HG03558 (cell line): ENCODE measurements at regions not wholly inside any gene's neighbourhood (a gene's known extent, or its start where the extent isn't known, plus 50 kb on each side); places are given as distances from the start of the nearest gene placed in this dataset.
"Not testable (repeated sequence)": the region's sequence is repeated elsewhere in the genome, so short reads cannot be mapped to it uniquely, and the experiment has no call there.

Source experiments
- ATAC-seq: cut with Tn5 transposase; IDR thresholded peaks from one replicate; pipeline ENCODE4 v1.9.1; 2021; ENCODE audit warnings: moderate number of reproducible peaks; ENCODE audit not compliant: unreplicated experiment; ENCODE audit errors: extremely low read depth

- ATAC-seq: no peak
Observed at GRCh38 chr12:65720136-65721130, 103.8 kb upstream of the HMGA2 start.

GRCh38 chr12:65721541-65722190 is 102.6 kb upstream of the HMGA2 start:
- no peak for ATAC-seq

GRCh38 chr12:65725376-65725775 is 98.9 kb upstream of the HMGA2 start:
- ATAC-seq: no peak

DNA sequence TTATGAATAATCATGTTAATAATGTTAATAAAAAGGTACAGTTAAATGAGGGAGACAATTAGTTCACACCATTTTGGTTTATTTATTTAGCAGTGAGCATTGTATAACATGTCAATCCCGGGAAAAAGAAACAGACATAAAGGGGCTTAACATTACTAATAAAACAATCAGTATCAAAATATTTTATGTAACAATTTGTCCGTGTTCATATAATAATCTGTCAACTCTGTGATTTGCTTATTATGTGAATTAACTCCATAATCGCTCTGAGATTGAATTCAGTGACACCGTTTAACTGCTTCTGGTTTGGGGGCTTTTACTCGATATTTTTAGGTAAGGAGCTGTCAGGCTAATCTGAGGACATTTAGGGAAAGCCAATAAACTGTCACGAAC is 95.8 kb upstream of the HMGA2 start:
- no peak for ATAC-seq

- no peak for ATAC-seq
Observed at GRCh38 chr12:65728848-65729793, 95.2 kb upstream of the HMGA2 start.

- no peak for ATAC-seq
Observed at GRCh38 chr12:65731771-65732170, 92.5 kb upstream of the HMGA2 start.

- not testable (repeated sequence) for ATAC-seq
Observed at GRCh38 chr12:65733643-65734042, 90.6 kb upstream of the HMGA2 start.

GRCh38 chr12:65734226-65734625 is 90.1 kb upstream of the HMGA2 start:
- ATAC-seq: no peak

DNA sequence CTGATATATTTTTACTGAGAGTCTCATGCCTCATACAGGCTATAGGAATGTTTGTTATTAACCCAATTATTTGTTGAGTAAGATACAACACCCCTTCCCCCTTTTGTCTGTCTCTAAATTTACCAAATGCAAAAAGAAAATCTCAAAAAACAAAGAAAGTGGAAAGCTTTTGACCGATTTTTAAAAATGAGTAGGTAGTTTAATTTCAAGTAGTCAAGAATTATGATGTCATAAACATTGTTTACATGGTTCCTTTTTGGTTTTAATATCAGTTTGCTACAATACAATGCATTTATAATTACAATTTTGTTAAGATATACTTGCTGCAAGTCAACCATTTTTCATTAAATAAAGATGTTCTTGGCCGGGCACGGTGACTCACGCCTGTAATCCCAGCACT is 84.7 kb upstream of the HMGA2 start:
- no peak for ATAC-seq

DNA sequence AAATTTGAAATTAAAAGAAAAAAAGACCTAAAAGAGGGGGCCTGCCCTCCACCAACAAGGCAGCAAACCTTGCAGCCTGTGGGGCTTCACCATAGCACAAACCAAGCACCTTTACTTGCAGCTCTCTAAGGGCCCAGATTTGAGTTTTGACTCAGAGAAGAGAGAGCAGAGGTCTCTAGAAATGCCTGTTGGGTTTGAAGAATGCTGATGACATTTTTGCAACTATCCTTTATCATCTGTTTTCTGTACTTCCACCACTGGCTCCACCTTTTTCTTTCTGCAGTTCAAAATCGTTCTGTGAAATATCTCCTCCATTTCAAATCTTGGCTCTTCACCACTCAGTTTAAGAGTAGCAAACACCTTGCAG is 83.8 kb upstream of the HMGA2 start:
- ATAC-seq: no peak

- ATAC-seq: no peak
Observed at GRCh38 chr12:65740873-65741600, 83.2 kb upstream of the HMGA2 start.

- no peak for ATAC-seq
Observed at GRCh38 chr12:65741656-65742017, 82.6 kb upstream of the HMGA2 start.

- ATAC-seq: no peak
Observed at GRCh38 chr12:65742018-65743010, 82.0 kb upstream of the HMGA2 start.

DNA sequence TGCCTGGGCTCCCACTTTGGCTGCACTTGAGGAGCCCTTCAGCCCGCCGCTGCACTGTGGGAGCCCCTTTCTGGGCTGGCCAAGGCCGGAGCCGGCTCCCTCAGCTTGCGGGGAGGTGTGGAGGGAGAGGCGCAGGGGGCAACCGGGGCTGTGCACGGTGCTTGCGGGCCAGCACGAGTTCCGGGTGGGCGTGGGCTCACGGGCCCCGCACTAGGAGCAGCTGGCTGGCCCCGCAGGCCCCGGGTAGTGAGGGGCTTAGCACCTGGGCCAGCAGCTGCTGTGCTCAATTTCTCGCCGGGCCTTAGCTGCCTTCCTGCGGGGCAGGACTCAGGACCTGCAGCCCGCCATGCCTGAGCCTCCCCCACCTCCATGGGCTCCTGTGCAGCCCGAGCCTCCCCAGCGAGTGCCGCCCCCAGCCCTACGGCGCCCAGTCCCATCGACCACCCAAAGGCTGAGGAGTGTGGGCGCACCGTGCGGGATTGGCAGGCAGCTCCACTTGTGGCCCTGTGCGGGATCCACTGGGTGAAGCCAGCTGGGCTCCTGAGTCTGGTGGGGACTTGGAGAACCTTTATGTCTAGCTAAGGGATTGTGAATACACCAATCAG is 79.9 kb upstream of the HMGA2 start:
- not testable (repeated sequence) for ATAC-seq

DNA sequence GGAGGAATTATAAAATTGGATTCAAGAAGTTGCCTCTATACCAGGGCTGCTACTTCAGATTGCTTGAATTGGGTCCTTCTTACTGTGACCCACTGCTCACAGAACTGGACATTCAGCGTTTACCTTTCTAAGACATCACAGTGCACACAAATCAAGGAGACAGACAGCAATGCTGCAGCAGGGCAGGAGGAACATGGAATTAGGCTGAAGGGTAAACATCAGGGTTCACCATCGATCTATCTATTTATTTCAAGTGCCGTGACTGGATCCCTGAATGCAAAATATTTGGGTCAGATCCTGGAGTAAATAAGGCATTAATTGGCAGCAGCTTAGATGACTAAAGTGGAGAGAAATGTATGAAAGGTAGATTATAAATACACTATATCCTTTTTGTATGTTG is 76.9 kb upstream of the HMGA2 start:
- no peak for ATAC-seq

- ATAC-seq: no peak
Observed at GRCh38 chr12:65748332-65748731, 76.0 kb upstream of the HMGA2 start.

- ATAC-seq: no peak
Observed at GRCh38 chr12:65754290-65754689, 70.0 kb upstream of the HMGA2 start.
